ENCODE measurements at regions not wholly inside any gene's neighbourhood (a gene's known extent, or its start where the extent isn't known, plus 50 kb on each side); places are given as distances from the start of the nearest gene placed in this dataset.

- no peak for DNase-seq
Observed at GRCh38 chr22:27668828-27669797, 132.4 kb downstream of the MN1 start.

GRCh38 chr22:27669798-27670599, 131.6 kb downstream of the MN1 start:
- no peak for DNase-seq

- DNase-seq, result no peak
Observed at GRCh38 chr22:27670701-27671412, 130.7 kb downstream of the MN1 start.

- DNase-seq, result no peak
Observed at GRCh38 chr22:27671413-27671935, 130.1 kb downstream of the MN1 start.

- no peak for DNase-seq
Observed at GRCh38 chr22:27672721-27673418, 128.7 kb downstream of the MN1 start.

- DNase-seq, result no peak
Observed at GRCh38 chr22:27673839-27674238, 127.7 kb downstream of the MN1 start.

GRCh38 chr22:27674261-27674923, 127.2 kb downstream of the MN1 start:
- DNase-seq, result no peak

- no peak for DNase-seq
Observed at GRCh38 chr22:27676545-27677213, 124.9 kb downstream of the MN1 start.

GRCh38 chr22:27677905-27678458, 123.6 kb downstream of the MN1 start:
- peak; percentile 33 for DNase-seq

- no peak for DNase-seq
Observed at GRCh38 chr22:27679176-27679575, 122.4 kb downstream of the MN1 start.

GRCh38 chr22:27679693-27680488, 121.7 kb downstream of the MN1 start:
- DNase-seq, result no peak

- no peak for DNase-seq
Observed at GRCh38 chr22:27680636-27681035, 120.9 kb downstream of the MN1 start.

GRCh38 chr22:27681037-27681436, 120.5 kb downstream of the MN1 start:
- no peak for DNase-seq

GRCh38 chr22:27682437-27682836, 119.1 kb downstream of the MN1 start:
- DNase-seq, result no peak

GRCh38 chr22:27684901-27685300, 116.7 kb downstream of the MN1 start:
- no peak for DNase-seq

GRCh38 chr22:27685515-27685914, 116.0 kb downstream of the MN1 start:
- DNase-seq, result no peak

- no peak for DNase-seq
Observed at GRCh38 chr22:27685970-27686369, 115.6 kb downstream of the MN1 start.

GRCh38 chr22:27686534-27686933, 115.0 kb downstream of the MN1 start:
- DNase-seq, result no peak

GRCh38 chr22:27687984-27688545, 113.5 kb downstream of the MN1 start:
- DNase-seq, result no peak
